ACHN (cell line): ENCODE measurements at regions not wholly inside any gene's neighbourhood (a gene's known extent, or its start where the extent isn't known, plus 50 kb on each side); places are given as distances from the start of the nearest gene placed in this dataset.
"Not testable (repeated sequence)": the region's sequence is repeated elsewhere in the genome, so short reads cannot be mapped to it uniquely, and the experiment has no call there.

ENCODE experiments used
- DNase-seq: peaks from one replicate; pipeline ENCODE4 v3.0.0-alpha.2; 2015
- in situ Hi-C: cut with HindIII; loops from 2 replicates; pipeline ENCODE4 v1.10.0; 2017; ENCODE audit warnings: low sequenced_read_pairs, low pct_ligation_motif_present, low pct_unique_long_range_greater_than_20kb

GRCh38 chr2:100691846-100692245 is 128.1 kb upstream of the NPAS2 start:
- DNase-seq: no peak
- in situ Hi-C loops: no loop called here

- in situ Hi-C loops: no loop called here
- no peak for DNase-seq
Observed at GRCh38 chr2:100692381-100692780, 127.6 kb upstream of the NPAS2 start.

GRCh38 chr2:100692906-100693305 is 127.0 kb upstream of the NPAS2 start:
- in situ Hi-C loops: no loop called here
- no peak for DNase-seq

- in situ Hi-C loops: no loop called here
- DNase-seq: no peak
Observed at GRCh38 chr2:100699131-100699530, 120.8 kb upstream of the NPAS2 start.

GRCh38 chr2:100702438-100703109 is 117.4 kb upstream of the NPAS2 start:
- in situ Hi-C loops: no loop called here
- no peak for DNase-seq

- in situ Hi-C loops: no loop called here
- DNase-seq: no peak
Observed at GRCh38 chr2:100703213-100703612, 116.7 kb upstream of the NPAS2 start.

GRCh38 chr2:100703739-100704138 is 116.2 kb upstream of the NPAS2 start:
- no peak for DNase-seq
- in situ Hi-C loops: no loop called here

- in situ Hi-C loops: no loop called here
- DNase-seq: no peak
Observed at GRCh38 chr2:100704156-100704555, 115.8 kb upstream of the NPAS2 start.

- no peak for DNase-seq
- in situ Hi-C loops: no loop called here
Observed at GRCh38 chr2:100704711-100705110, 115.2 kb upstream of the NPAS2 start.

- DNase-seq: no peak
- in situ Hi-C loops: no loop called here
Observed at GRCh38 chr2:100707016-100707947, 112.7 kb upstream of the NPAS2 start.

- DNase-seq: no peak
- in situ Hi-C loops: no loop called here
Observed at GRCh38 chr2:100708333-100708732, 111.6 kb upstream of the NPAS2 start.

GRCh38 chr2:100713106-100713505 is 106.8 kb upstream of the NPAS2 start:
- in situ Hi-C loops: no loop called here
- DNase-seq: no peak

GRCh38 chr2:100714396-100715010 is 105.4 kb upstream of the NPAS2 start:
- not testable (repeated sequence) for DNase-seq

GRCh38 chr2:100715861-100716260 is 104.1 kb upstream of the NPAS2 start:
- in situ Hi-C loops, DNase-seq: not testable (repeated sequence)

More at GRCh38 chr2:100714396-100715010, 105.4 kb upstream of the NPAS2 start:
- in situ Hi-C loops: not testable (repeated sequence)

GRCh38 chr2:100716581-100716980 is 103.4 kb upstream of the NPAS2 start:
- no peak for DNase-seq
- in situ Hi-C loops: no loop called here

- in situ Hi-C loops: no loop called here
Observed at GRCh38 chr2:100718065-100718629, 101.8 kb upstream of the NPAS2 start.

GRCh38 chr2:100720445-100720844 is 99.5 kb upstream of the NPAS2 start:
- in situ Hi-C loops: no loop called here
- no peak for DNase-seq

More at GRCh38 chr2:100718065-100718629, 101.8 kb upstream of the NPAS2 start:
- DNase-seq: no peak

GRCh38 chr2:100721693-100722092 is 98.2 kb upstream of the NPAS2 start:
- in situ Hi-C loops: no loop called here
- no peak for DNase-seq

- in situ Hi-C loops: no loop called here
Observed at GRCh38 chr2:100722125-100722524, 97.8 kb upstream of the NPAS2 start.

More at GRCh38 chr2:100722125-100722524, 97.8 kb upstream of the NPAS2 start:
- DNase-seq: no peak
